ENCODE measurements at regions not wholly inside any gene's neighbourhood (a gene's known extent, or its start where the extent isn't known, plus 50 kb on each side); places are given as distances from the start of the nearest gene placed in this dataset.

DNA sequence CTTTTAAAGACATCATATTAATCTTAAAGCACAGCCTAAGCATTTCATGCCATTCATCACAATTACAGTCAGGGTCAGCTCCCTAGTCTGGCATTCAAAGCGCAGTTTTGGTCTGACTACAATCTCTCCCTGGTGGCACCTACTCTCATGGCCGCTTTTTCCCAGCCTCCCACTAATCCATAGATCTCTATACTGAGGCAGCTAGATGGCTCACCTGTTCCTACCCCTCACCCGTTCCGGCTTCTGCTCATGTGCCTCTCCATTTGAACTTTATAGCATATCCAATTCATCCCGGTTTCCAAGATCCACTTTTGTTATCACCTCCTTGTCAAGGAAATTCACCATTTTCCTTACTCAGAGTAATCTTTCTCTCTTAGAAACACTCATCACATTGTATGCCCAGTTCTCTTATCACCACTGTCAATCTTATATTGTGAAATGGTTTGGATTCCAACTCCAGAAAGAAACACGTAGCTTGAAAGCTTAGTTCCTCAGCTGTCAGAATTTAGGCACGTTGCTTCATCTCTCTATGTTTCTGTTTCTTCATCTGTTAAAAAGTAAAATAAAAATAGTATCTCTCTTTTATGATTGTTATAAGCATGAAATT lies 220.0 kb upstream of the UBE2E2 start:
- TF ChIP-seq, protein P1, sequence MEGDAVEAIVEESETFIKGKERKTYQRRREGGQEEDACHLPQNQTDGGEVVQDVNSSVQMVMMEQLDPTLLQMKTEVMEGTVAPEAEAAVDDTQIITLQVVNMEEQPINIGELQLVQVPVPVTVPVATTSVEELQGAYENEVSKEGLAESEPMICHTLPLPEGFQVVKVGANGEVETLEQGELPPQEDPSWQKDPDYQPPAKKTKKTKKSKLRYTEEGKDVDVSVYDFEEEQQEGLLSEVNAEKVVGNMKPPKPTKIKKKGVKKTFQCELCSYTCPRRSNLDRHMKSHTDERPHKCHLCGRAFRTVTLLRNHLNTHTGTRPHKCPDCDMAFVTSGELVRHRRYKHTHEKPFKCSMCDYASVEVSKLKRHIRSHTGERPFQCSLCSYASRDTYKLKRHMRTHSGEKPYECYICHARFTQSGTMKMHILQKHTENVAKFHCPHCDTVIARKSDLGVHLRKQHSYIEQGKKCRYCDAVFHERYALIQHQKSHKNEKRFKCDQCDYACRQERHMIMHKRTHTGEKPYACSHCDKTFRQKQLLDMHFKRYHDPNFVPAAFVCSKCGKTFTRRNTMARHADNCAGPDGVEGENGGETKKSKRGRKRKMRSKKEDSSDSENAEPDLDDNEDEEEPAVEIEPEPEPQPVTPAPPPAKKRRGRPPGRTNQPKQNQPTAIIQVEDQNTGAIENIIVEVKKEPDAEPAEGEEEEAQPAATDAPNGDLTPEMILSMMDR (conservative IDR thresholded peaks at IDR 0.05; ENCODE audit: low read depth, low read length), result no peak
- TF ChIP-seq EZH2phosphoT487 (IDR thresholded peaks at IDR 0.05; ENCODE audit: borderline replicate concordance, low read length), result no peak
